ENCODE measurements at regions not wholly inside any gene's neighbourhood (a gene's known extent, or its start where the extent isn't known, plus 50 kb on each side); places are given as distances from the start of the nearest gene placed in this dataset.

- TF ChIP-seq CTCF (conservative IDR thresholded peaks at IDR 0.05 in 1 of 2, IDR thresholded peaks at IDR 0.05 in 1 of 2; ENCODE audit: low read depth in 1 of 2, low read length in 2 of 2) (no peak), EZH2 (IDR thresholded peaks at IDR 0.05; ENCODE audit: low read length, missing control alignments) (no peak)
These were observed 1632.2 kb upstream of the ACVR2A start for GRCh38 chr2:146212602-146213001.

Measured in fibroblast of lung (primary cell).